Cardiac fibroblast (primary cell): ENCODE measurements at regions not wholly inside any gene's neighbourhood (a gene's known extent, or its start where the extent isn't known, plus 50 kb on each side); places are given as distances from the start of the nearest gene placed in this dataset.
"Not testable (repeated sequence)": the region's sequence is repeated elsewhere in the genome, so short reads cannot be mapped to it uniquely, and the experiment has no call there.

Experiments
- DNase-seq, 2 donors: peaks; one replicate each; pipeline versions ENCODE4 v3.0.0 to v3.0.0-alpha.2; 2010; ENCODE audit warnings: low read depth in 2 of 2
- H3K4me3 ChIP-seq, 2 donors: replicated peaks in 1 of 2; 1 replicate in 1 of 2; 2 replicates in 1 of 2; pipeline ENCODE4 v1.5.1; 2011; ENCODE audit warnings: low read depth in 2 of 2, low read length in 2 of 2, mild to moderate bottlenecking in 2 of 2, moderate library complexity in 1 of 2
- TF ChIP-seq, protein P1 (sequence below): IDR thresholded peaks from one replicate; pipeline ENCODE4 v1.5.1; 2011; ENCODE audit warnings: low read depth, mild to moderate bottlenecking, low read length, inconsistent platforms

DNA sequence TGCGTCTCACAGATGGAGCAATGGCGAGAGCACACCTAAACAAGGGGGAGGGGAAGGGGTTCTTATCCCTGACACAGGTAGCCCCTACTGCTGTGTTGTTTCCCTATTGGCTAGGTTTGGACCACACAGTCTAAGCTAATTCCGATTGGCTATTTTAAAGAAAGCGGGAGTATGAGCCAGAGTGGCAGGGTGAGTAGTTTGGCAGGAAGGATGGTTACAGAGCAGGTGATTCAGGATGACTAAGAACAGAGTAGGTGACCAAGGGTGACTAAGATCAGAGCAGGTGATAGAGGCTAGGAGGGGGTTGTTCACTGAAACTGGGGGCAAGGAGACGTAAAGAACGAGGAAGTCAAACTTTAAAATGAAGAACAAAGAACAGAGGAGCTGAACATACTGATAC, 511.8 kb downstream of the EDEM1 start:
- TF ChIP-seq, protein P1, sequence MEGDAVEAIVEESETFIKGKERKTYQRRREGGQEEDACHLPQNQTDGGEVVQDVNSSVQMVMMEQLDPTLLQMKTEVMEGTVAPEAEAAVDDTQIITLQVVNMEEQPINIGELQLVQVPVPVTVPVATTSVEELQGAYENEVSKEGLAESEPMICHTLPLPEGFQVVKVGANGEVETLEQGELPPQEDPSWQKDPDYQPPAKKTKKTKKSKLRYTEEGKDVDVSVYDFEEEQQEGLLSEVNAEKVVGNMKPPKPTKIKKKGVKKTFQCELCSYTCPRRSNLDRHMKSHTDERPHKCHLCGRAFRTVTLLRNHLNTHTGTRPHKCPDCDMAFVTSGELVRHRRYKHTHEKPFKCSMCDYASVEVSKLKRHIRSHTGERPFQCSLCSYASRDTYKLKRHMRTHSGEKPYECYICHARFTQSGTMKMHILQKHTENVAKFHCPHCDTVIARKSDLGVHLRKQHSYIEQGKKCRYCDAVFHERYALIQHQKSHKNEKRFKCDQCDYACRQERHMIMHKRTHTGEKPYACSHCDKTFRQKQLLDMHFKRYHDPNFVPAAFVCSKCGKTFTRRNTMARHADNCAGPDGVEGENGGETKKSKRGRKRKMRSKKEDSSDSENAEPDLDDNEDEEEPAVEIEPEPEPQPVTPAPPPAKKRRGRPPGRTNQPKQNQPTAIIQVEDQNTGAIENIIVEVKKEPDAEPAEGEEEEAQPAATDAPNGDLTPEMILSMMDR: no peak
- no peak for DNase-seq
- no peak overlapping the region for H3K4me3 ChIP-seq

DNA sequence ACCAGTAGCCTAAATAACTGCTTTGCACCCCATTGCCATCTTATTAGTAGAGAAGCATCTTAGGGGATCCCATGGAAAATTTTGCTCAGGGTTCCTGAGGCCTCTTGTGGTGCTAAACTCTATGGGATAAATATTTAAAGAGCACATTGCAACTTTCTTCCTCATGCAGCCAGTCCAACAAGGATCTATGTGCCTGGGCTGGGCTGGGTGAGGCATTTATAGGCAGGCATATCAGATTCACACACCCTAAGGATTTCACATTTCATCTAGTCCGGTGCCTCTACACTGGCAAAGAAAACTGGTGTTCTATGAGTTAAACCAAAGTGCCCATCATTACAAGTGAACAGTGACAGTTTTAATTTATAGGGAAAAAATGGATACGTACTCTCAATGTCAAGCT, 512.3 kb downstream of the EDEM1 start:
- DNase-seq: no peak
- no peak overlapping the region for H3K4me3 ChIP-seq
- TF ChIP-seq, protein P1: no peak

DNA sequence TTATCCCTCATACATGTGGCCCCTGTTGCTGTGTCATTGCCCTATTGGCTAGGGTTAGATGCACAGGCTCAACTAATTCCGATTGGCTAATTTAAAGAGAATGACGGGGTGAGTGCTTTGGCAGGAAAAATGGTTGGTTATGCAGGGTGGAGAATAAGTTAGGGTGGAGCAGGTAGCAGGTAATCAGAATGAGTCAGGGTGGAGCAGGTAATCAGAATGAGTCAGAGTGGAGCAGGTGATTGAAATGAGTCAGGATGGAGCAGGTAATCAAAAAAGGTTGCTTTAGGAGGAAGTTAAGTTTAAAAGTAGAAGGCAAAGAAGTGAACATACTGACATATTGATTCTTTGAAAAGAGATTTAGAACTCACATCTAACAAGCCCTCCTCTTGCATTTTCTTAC, 513.5 kb downstream of the EDEM1 start:
- H3K4me3 ChIP-seq, DNase-seq: not testable (repeated sequence)

DNA sequence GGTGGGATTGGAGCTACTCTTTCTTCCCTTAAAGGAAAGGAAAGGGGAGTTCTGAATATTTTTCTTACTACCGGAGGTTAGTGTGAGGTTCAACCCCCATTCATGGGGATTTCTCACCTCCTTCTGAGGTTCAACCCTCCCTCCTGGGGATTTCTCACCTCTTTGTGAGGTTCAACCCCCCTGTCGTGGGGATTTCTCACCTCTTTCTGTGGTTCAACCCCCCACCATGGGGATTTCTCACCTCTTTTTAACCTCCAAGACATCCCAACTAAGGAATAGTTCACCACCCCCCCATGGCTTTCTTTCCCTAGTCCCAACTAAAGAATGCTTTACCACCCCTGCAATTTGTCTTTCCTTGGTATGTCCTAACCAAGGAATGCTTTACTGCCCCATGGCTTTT, 520.3 kb downstream of the EDEM1 start:
- no peak for DNase-seq
- no peak overlapping the region for H3K4me3 ChIP-seq
- TF ChIP-seq, protein P1: no peak

DNA sequence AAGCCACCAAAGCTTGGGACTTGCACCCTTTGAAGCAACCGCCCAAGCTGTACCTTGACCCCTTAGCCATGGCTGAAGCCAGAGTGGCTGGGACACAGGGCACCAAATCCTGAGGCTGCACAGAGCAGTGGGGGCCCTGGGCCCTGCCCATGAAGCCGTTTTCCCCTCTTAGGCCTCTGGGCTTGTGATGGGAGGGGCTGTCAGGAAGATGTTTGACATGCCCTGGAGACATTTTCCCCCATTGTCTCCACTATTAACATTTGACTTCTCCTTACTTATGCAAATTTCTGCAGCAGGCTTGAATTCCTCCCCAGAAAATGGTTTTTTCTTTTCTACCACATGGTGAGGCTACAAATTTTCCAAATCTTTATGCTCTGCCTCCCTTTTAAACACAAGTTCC, 522.2 kb downstream of the EDEM1 start:
- H3K4me3 ChIP-seq: no peak overlapping the region
- TF ChIP-seq, protein P1: no peak
- no peak for DNase-seq

DNA sequence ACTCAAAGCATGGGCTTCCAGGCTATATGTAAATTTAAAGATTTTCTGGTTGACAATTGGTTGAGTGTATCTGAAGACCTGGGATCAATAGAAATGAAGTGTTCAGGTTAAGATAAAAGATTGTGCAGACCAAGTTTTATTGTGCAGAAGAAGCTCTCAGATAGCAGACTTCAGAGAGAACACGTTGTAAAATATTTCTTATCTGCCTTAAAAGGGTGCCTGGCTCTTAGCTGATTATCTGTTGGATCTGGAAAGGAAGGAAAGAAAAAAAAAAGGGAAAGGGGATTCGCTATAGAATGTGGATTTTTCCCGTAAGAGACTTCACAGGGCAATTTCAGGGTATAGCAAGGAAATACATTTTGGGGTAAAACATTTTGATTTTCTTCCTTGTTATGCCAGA, 523.2 kb downstream of the EDEM1 start:
- no peak overlapping the region for H3K4me3 ChIP-seq
- DNase-seq: no peak
- TF ChIP-seq, protein P1: no peak

DNA sequence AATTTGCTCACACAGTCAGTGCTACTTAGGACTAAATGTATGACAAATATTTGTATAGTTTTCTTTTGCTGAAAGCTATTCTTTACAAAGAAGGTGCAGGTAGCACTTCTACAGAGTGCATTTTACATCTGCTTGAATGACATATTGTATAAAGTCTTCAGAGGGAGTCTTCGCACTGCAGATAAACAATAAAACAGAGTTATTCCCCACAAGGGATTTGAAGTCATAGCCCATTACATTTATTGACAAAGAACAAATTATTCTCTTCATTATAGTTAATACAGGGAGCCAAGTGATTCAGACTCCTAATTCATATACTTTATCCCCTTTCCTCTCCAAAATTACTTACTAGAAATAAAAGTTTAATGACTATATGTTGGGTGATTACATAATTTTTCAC, 529.7 kb downstream of the EDEM1 start:
- no peak for DNase-seq
- H3K4me3 ChIP-seq: no peak overlapping the region
- TF ChIP-seq, protein P1: no peak

DNA sequence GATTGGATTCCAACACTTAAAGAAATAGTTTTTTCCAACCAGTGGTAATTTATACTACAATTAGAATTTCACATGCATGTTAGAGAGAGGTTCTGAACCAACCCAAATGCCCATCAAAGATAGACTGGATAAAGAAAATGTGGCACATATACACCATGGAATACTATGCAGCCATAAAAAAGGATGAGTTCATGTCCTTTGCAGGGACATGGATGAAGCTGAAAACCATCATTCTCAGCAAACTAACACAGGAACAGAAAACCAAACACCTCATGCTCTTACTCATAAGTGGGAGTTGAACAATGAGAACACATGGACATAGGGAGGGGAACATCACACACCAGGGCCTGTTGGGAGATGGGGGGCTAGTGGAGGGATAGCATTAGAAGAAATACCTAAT, 532.2 kb downstream of the EDEM1 start:
- H3K4me3 ChIP-seq: not testable (repeated sequence)

More for the DNA sequence above, 532.2 kb downstream of the EDEM1 start:
- not testable (repeated sequence) for DNase-seq
